Activated CD4-positive, alpha-beta T cell treated with anti-CD3 and anti-CD28 coated beads for 36 hours (primary cell): ENCODE measurements at regions not wholly inside any gene's neighbourhood (a gene's known extent, or its start where the extent isn't known, plus 50 kb on each side); places are given as distances from the start of the nearest gene placed in this dataset.

Source experiments
- ATAC-seq: fragments of 200-7000 bp; cut with Tn5 transposase; one replicate; pipeline ENCODE4 v1.10.0; 2021; ENCODE audit warnings: mild to moderate bottlenecking, moderate library complexity
- CTCF ChIA-PET: fragments of 350-600 bp; sonication (Branson Sonifier 250); formaldehyde crosslinking; loops from one replicate; lab custom pipeline; 2021; ENCODE audit warnings: antibody characterized with exemption; lab: Charles Lee
- POLR2A ChIA-PET: fragments of 350-600 bp; sonication (Branson Sonifier 250); formaldehyde crosslinking; loops from one replicate; lab custom pipeline; 2021; ENCODE audit warnings: antibody characterized with exemption, inconsistent platforms; lab: Charles Lee
- DNase-seq: peaks from one replicate; pipeline ENCODE4 v3.0.0-alpha.2; 2020
- H3K27ac Mint-ChIP-seq: one replicate; pipeline ENCODE4 v1.8.0; 2021; ENCODE audit warnings: mixed read lengths
- H3K27me3 Mint-ChIP-seq: one replicate; pipeline ENCODE4 v1.8.0; 2021; ENCODE audit warnings: mixed read lengths
- H3K36me3 Mint-ChIP-seq: one replicate; pipeline ENCODE4 v1.8.0; 2021; ENCODE audit warnings: low read depth, mixed read lengths
- H3K4me1 Mint-ChIP-seq: one replicate; pipeline ENCODE4 v1.8.0; 2021; ENCODE audit warnings: mixed read lengths
- H3K4me3 Mint-ChIP-seq: one replicate; pipeline ENCODE4 v1.8.0; 2021; ENCODE audit warnings: mild to moderate bottlenecking, moderate library complexity, mixed read lengths
- H3K9me3 Mint-ChIP-seq: one replicate; pipeline ENCODE4 v1.8.0; 2021; ENCODE audit warnings: low read depth, mixed read lengths
- intact Hi-C, 2 experiments: fragments of 100-400 bp; cut with DNase I in 1 of 2; cut with micrococcal nuclease in 1 of 2; formaldehyde crosslinking; loops; one replicate each; pipeline versions ENCODE4 v1.14.2 to v1.15.1; 2022 to 2024; cut with DNase I, micrococcal nuclease

DNA sequence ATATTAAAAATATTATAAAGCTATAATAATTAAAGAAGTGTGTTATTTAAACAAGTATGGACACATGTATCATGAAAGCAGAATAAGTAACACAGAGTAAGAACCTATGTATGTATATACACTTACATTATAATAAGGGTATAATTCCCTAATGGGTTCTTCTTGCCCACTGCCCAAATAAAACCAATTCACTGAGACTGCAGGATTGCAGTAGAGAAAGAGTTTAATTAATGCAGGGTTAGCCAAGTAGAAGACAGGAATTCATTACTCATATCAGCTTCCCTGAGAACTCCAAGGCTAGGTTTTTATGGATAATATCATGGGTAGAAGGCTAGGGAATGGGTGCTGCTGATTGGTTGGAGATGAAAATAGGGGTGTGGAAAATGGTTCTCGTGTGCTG, 53.8 kb upstream of the SAMD3 start:
- no peaks in the 10 kb centered on the region for H3K27me3 Mint-ChIP-seq

DNA sequence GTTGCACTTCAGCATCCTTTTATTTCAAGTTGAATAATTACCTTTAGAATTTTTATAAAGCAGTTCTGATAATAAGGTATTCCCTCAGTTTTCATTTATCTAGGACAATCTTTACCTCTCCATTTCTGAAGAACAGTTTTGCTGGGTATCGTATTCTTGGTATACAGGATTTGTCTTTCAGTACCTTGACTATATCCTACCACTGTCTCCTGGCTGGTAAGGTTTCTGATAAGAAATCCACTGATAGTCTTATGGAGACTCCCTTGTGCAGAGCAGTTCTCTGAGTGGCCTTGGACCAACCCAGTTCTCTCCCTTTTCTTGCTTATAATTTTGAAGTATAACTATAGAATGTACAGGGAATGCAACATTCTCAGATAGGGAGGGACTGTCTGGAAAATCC, 51.3 kb upstream of the SAMD3 start:
- POLR2A ChIA-PET = no interaction called here
- CTCF ChIA-PET = interaction anchor here (0.6 kb wide), 1 partner anchor 188 kb away, joined by 3 read pairs; no protein-coding TSS in a partner anchor
- H3K36me3 Mint-ChIP-seq = peaks cover 14% of the 10 kb centered on the region
- H3K4me1 Mint-ChIP-seq = no peaks in the 10 kb centered on the region
- H3K27me3 Mint-ChIP-seq = no peaks in the 10 kb centered on the region
- no peak for DNase-seq
- ATAC-seq = no peak
- H3K27ac Mint-ChIP-seq = no peak overlapping the region
- no peak overlapping the region for H3K4me3 Mint-ChIP-seq
- intact Hi-C loops = no loop called here
- peaks cover 23% of the 10 kb centered on the region for H3K9me3 Mint-ChIP-seq

More for the DNA sequence above, 53.8 kb upstream of the SAMD3 start:
- ATAC-seq = no peak
- intact Hi-C loops = no loop called here
- ChIA-PET POLR2A (no interaction called here), CTCF (no interaction called here)
- Mint-ChIP-seq H3K4me1 (no peaks in the 10 kb centered on the region), H3K27ac (no peak overlapping the region), H3K36me3 (peaks cover 14% of the 10 kb centered on the region), H3K4me3 (no peak overlapping the region), H3K9me3 (peaks cover 23% of the 10 kb centered on the region)
- no peak for DNase-seq
